T-helper 2 cell treated with Interferon-gamma antibody and Interleukin-4, amounts not matched to agents 5 μg/mL and 100 μg/mL, for 36 hours (primary cell): ENCODE measurements at regions not wholly inside any gene's neighbourhood (a gene's known extent, or its start where the extent isn't known, plus 50 kb on each side); places are given as distances from the start of the nearest gene placed in this dataset.
A peak's percentile ranks its signal among the peaks of the same experiment; 100 is the strongest.

Experiments
- DNase-seq: peaks from one replicate; pipeline ENCODE4 v3.0.0; 2021; ENCODE audit warnings: low spot score
- H3K27ac Mint-ChIP-seq: one replicate; pipeline ENCODE4 v1.8.0; 2021; ENCODE audit warnings: mild to moderate bottlenecking, mixed read lengths
- H3K27me3 Mint-ChIP-seq: one replicate; pipeline ENCODE4 v1.8.0; 2021; ENCODE audit warnings: low read depth, mixed read lengths
- H3K36me3 Mint-ChIP-seq: one replicate; pipeline ENCODE4 v1.8.0; 2021; ENCODE audit warnings: low read depth, mixed read lengths
- H3K4me1 Mint-ChIP-seq: one replicate; pipeline ENCODE4 v1.8.0; 2021; ENCODE audit warnings: low read depth, mixed read lengths
- H3K4me3 Mint-ChIP-seq: one replicate; pipeline ENCODE4 v1.8.0; 2022; ENCODE audit warnings: mild to moderate bottlenecking, moderate library complexity, mixed read lengths
- H3K9me3 Mint-ChIP-seq: one replicate; pipeline ENCODE4 v1.8.0; 2021; ENCODE audit warnings: mixed read lengths

DNA sequence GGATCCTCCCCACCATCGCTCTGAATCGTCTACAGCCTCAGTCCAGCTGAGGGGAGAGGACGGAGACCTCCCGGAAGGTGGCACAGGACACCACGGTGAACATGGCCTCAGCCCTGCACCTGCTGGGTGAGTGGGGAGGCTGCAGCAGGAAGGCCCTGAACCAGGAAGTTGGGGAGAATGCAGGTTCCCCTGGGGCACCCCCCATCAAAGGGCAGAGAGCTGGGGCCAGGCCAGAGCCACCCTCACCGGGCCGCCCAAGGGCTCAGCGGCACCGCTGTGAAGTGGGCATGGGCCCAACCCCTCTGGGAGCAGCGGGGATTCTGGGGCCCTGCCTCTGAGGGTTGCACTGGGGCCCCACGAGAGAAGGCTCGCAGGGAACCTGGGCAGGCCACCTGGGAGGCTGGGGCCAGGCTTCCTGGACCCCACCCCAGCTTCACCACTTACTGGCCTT, 98.7 kb downstream of the MICALL2 start:
- Mint-ChIP-seq H3K9me3 (no peaks in the 10 kb centered on the region), H3K27ac (no peak overlapping the region), H3K4me1 (no peaks in the 10 kb centered on the region), H3K4me3 (no peak overlapping the region), H3K27me3 (no peaks in the 10 kb centered on the region), H3K36me3 (no peaks in the 10 kb centered on the region)
- no peak for DNase-seq

DNA sequence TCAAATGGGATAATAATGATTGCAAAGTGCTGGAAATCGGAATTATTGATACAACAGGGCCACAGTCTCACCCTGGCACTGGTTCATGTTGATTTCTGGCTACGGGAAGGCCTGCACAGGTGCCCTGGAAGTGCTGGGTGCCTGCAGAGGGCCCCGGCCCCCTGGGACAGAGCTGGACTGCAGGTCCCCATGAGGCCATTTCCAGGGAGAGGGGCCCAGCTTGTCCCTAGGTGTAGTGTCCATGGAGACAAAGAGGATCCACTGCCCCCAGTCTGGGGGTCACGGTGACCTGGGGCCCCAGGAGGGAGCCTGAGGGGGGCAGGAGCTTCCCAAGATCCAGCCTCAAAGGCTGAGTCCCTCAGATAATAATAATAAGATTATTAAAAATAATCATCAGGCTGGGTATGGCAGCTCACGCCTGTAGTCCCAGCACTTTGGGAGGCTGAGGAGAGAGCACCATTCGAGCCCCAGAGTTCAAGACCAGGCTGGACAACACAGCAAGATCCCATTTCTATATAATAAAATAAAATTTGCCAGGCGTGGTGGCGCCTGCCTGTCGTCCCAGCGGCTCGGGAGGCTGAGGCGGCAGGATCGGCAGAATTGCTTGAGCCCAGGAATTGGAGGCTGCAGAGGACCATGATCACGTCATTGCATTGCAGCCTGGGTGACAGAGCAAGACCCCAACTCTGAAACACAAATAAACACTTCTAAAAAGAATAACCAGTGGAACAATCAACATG, 98.1 kb downstream of the MICALL2 start:
- Mint-ChIP-seq H3K36me3 (no peaks in the 10 kb centered on the region), H3K27me3 (peaks cover 2% of the 10 kb centered on the region), H3K27ac (no peak overlapping the region), H3K9me3 (no peaks in the 10 kb centered on the region), H3K4me1 (no peaks in the 10 kb centered on the region), H3K4me3 (no peak overlapping the region)
- no peak for DNase-seq

DNA sequence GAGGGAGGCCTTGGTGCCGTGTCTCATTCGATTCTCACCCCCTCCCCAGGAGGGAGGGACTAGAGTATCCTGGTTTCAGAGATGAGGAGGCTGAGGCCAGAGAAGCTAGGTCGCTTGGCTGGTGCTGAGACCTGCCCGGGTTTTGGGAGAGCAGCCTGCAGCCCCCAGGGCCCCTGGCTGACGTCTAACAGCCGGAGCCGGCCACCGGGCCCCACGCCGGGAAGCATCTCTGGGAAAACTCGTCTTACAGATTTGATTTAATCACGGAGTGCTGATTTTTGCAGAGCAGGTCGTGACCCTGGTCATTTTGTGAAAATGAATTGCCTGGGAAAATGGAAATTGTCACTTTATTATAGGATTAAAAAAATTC, 97.5 kb downstream of the MICALL2 start:
- Mint-ChIP-seq H3K9me3 (no peaks in the 10 kb centered on the region), H3K4me3 (no peak overlapping the region), H3K4me1 (no peaks in the 10 kb centered on the region), H3K27ac (no peak overlapping the region), H3K36me3 (no peaks in the 10 kb centered on the region), H3K27me3 (peaks cover 2% of the 10 kb centered on the region)
- DNase-seq = no peak

DNA sequence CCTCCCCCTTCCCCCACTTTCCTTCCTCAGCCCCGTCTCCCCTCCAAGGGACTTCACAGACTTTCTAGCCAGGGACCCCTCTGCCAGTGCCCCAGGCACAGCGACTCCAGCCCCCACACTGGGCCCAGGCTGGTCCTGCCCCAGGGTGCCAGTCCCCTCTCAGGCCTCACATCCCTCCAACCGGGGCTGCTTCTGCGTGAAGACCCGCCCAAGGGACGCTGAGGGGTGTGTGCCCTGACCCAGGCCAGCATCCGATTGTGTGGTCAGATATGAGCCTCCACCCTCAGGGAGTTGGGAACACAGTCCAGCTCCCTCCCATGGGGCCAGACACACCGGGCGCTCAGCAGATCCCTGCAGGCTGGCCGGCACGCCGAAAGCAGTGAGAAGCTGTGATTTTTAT, 97.0 kb downstream of the MICALL2 start:
- H3K4me1 Mint-ChIP-seq = peaks cover 1% of the 10 kb centered on the region
- H3K36me3 Mint-ChIP-seq = no peaks in the 10 kb centered on the region
- H3K9me3 Mint-ChIP-seq = no peaks in the 10 kb centered on the region
- H3K27me3 Mint-ChIP-seq = peaks cover 5% of the 10 kb centered on the region
- H3K4me3 Mint-ChIP-seq = no peak overlapping the region
- no peak for DNase-seq
- no peak overlapping the region for H3K27ac Mint-ChIP-seq

DNA sequence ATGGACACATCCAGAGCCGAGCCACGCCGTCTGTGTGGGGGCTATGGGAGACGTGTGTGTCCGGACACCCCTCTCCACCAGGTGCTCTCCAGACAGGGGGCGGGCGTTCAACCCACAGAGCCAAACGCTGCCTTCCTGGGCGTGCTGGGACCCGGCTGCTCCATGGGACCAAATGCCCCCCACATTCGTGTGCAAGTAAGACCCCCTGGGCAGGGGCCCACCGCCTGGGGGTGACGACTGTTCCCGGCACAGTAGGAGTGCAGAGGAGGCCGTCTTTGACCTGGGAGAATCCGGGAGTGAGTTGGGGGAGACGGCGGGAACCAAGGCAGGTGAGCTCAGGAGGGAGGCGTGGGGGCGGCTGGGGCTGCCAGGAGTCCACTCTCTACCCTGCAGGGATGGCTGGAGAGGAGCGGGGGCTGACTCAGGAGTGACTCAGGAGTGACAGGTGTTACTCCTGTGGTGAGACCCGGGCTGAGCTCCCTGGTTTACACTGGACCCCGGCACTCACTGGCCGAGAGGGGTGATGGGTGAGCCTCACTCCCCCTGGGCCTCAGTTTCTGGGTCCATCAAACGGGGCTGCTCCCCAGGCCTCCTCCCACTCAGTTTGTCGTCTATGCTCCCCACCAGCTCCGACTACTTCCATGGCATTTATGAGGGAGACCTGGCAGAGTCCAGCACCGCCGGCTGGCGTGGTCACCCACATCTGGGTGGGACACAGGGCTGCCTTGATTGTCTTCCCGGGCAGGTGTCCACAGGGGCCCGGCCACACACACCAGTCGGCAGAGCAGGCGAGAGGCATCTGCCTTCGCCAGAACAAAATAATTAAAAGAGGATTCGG, 95.0 kb downstream of the MICALL2 start:
- H3K9me3 Mint-ChIP-seq = no peaks in the 10 kb centered on the region
- peaks cover 18% of the 10 kb centered on the region for H3K27me3 Mint-ChIP-seq
- no peak overlapping the region for H3K27ac Mint-ChIP-seq
- H3K4me1 Mint-ChIP-seq = peaks cover 2% of the 10 kb centered on the region
- no peak overlapping the region for H3K4me3 Mint-ChIP-seq
- DNase-seq = no peak
- H3K36me3 Mint-ChIP-seq = no peaks in the 10 kb centered on the region

DNA sequence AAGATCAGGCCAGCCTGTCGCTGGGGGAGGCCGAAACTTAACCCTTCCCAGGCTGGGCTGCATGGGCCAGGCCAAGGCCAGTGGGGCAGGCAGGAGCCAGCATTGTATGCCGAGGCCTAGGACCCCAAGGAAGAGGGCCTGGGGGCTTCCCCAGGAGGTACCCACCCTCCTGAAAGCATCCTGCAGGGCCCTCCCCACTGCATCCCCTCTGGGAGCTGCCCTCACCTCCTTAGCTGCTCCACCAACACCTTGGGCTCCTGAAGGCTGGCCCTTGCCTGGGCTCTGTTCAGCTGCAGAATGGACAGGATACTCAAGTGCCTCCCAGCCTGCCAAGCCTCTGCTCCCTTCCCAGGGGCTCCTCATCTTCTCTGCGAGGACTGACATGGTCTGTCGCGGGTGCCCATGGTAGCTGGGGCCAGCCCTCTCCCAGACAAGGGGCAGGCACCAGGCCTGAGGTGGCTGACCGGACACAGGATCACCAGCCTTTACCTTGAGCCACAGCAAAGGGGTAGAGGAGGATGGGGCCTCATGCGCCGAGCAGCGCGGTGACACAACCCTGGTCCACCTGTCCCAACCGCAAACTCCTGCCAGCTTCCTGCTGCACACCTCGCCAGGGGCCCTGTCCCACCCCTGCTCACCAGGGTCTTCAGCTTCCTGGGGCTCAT, 94.2 kb downstream of the MICALL2 start:
- Mint-ChIP-seq H3K36me3 (no peaks in the 10 kb centered on the region), H3K4me1 (peaks cover 2% of the 10 kb centered on the region), H3K27me3 (peaks cover 22% of the 10 kb centered on the region), H3K9me3 (no peaks in the 10 kb centered on the region), H3K27ac (no peak overlapping the region), H3K4me3 (no peak overlapping the region)
- DNase-seq = no peak

DNA sequence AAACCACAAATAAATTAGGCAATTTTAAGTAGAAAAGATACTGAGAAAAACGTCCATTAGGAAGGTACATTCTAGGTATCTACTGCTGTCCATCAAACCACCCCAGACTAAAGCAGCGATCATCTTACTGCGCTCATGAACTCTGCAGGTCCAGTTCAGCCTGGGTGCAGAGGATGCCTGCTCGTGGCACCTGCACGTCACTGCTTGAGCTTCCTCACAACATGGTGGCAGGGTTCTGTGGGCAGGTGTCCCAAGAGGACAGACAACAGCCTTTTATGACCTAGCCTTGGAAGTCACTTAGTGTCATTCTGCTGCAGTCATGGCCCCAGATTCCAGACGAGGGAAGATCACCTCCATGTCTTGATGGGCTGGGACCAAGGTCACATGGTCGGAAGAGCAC, 93.4 kb downstream of the MICALL2 start:
- DNase-seq = no peak
- peaks cover 2% of the 10 kb centered on the region for H3K4me1 Mint-ChIP-seq
- no peak overlapping the region for H3K27ac Mint-ChIP-seq
- peaks cover 28% of the 10 kb centered on the region for H3K27me3 Mint-ChIP-seq
- no peak overlapping the region for H3K4me3 Mint-ChIP-seq
- H3K36me3 Mint-ChIP-seq = no peaks in the 10 kb centered on the region
- H3K9me3 Mint-ChIP-seq = no peaks in the 10 kb centered on the region

DNA sequence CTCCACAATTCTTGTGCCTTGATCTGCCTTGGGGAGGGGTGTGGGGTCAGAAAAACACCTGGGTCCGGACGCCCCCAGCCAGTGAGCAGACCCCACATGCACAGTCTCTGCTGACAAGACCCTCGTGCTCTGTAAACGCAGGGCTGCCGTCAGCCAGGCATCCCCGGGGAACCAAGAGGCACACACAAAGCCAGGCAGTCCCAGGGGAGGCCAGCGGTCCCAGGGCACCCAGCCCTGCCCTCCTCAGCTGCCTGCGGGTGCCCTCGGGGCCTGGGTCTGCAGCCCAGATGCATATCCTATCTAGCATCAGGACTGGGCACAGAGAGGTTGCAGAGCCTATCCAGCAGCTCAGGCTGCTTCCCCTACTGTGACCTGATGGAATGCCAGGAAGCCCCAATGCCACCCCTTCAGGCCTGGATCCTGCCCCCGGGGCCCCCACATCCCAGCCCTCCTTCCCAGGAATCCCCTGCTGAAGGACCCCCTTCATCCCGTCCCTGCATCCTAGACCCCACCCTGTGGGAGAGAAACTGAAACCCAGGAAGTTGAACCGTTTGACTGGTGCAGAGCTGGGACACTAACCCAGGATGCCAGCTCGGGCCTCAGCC, 92.4 kb downstream of the MICALL2 start:
- Mint-ChIP-seq H3K27ac (no peak overlapping the region), H3K4me1 (peaks cover 2% of the 10 kb centered on the region), H3K4me3 (no peak overlapping the region), H3K9me3 (no peaks in the 10 kb centered on the region), H3K27me3 (peaks cover 28% of the 10 kb centered on the region), H3K36me3 (no peaks in the 10 kb centered on the region)
- no peak for DNase-seq

DNA sequence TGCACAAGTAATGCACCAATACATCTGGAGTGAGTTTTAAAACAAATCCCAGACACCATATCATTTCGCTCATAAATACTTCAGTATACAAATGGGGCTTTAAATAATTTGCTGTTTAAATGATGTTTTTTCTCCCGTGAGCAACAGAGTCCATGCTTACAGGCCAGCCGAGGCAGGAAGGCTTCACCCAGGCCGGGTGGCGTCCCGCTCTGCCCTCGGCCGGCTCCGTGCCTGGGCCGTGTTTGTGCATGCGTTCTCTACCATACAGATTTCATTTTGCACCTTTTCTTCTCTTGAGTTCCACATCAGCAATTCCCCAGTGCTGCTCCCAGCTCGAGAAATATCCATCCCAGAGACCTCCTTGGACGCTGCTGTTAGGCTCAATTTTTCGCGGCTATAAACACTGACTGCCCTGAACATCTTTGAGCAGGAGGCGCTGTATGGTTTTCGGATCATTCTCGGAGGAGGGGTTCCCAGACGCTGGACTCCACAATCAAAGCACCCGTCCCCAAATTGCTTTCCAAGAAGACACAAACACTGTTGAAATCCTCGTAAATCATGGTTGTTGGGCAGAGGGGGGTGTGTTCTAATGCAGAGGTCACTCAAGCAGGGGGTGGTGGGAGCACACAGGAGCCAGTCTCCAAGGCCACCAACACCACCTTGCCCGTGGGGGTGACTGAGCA, 91.6 kb downstream of the MICALL2 start:
- H3K27me3 Mint-ChIP-seq = peaks cover 28% of the 10 kb centered on the region
- DNase-seq = no peak
- no peaks in the 10 kb centered on the region for H3K36me3 Mint-ChIP-seq
- peaks cover 2% of the 10 kb centered on the region for H3K4me1 Mint-ChIP-seq
- no peak overlapping the region for H3K27ac Mint-ChIP-seq
- no peak overlapping the region for H3K4me3 Mint-ChIP-seq
- no peaks in the 10 kb centered on the region for H3K9me3 Mint-ChIP-seq

DNA sequence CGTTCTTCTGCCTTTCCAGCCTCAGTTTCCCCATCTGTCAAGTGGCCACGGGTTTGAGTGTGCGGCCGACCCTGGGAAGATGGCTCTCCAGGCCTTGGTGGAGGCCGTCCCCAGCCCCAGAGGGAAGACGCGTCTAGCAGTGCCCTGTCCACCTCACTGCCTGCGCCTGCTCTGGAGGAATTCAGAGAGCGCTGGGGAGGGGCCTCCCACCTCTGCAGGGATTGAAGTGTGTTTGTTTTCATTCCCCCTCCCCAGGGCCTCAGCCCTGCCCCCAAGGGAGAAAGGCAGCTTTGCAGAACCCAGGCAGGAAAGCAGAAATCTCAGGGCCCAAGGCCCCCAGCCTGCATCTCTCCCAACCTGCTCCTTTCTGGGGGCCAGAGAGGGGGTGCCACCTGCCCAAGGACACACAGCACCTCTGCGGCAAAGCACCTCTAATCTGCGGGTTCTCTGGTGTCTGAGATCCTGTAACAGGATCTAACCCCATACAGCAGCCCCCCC, 91.0 kb downstream of the MICALL2 start:
- Mint-ChIP-seq H3K27me3 (peaks cover 28% of the 10 kb centered on the region), H3K4me3 (peak overlapping the region; percentile 40), H3K27ac (no peak overlapping the region), H3K4me1 (peaks cover 2% of the 10 kb centered on the region), H3K36me3 (no peaks in the 10 kb centered on the region), H3K9me3 (no peaks in the 10 kb centered on the region)
- DNase-seq = no peak

DNA sequence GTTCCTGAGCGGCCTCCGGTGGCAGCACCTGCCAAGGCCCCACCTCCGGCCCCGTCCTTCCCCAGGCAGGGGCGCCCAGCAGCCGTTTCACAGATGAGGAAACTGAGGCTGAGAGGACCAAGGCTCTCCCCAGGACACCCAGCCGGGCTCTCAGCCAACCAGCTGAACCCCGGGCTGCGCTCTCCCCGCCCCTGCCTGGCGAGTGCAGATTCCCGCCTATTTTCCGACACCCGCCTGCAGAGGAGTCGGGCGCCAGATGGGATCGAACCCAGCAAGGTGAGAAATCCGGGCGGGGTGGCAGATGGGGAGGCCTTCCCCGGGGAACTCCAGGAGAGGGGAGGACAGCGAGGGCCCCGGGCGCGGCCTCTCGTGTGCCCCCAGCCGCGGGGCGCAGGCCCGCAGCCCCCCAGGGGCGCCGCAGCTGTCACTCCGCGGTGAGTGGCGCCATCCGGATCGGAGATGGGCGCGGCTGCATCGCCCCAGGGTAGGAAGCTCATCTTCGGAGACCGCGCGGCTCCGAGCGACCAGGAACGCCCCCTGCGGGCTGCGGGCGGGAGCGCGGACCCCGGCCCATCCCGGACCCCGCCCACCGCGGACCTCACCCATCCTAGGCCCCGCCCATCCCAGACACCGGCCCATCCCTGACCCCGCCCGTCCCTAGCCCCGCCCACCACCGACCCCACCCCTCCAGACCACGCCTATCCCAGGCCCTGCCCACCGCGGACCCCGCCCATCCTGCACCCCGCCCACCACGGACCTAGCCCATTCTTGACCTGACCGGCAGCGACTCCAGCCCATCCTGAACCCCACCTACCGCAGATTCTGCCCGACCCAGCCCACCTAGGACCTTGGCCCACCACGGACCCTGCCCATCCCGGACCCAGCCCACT, 90.3 kb downstream of the MICALL2 start:
- Mint-ChIP-seq H3K27ac (no peak overlapping the region), H3K4me3 (peak overlapping the region; percentile 40), H3K4me1 (peaks cover 3% of the 10 kb centered on the region), H3K36me3 (no peaks in the 10 kb centered on the region), H3K9me3 (no peaks in the 10 kb centered on the region), H3K27me3 (peaks cover 31% of the 10 kb centered on the region)
- DNase-seq = peak; percentile 10

DNA sequence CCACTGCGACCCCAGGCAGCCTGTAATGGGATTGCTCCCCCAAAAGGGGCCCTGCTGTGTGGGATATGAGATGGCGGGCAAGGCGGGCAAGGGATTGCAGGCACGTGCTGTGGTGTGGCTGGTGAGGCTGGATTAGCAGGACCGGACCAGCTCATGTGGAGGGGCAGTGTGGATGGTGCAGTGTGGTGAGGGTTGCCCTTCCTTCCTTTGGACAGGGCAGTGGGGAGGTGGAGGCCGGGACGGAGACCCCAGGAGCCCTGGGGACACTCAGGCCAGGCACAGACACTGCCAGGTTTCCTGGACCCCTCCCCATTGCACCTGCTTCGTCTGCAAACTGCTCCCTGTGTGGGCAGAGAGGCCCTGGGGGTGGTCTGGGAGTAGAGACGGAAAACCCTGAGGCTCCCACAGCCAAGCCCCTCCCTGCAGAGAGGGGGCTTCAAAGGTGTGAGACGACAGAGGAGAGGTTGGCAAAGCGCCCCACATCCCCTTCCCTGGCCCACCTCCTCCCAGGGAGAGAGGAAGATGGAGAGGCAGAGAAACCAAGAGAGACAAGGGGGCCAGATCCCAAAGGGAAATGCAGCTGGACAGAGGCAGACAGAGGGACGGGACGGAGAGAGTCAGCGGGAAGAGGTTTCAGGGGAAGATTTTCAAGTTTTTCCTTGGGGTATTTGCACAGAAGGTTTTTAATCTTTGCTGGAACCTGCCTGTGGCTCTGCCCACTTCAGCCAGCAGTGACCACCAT, 89.2 kb downstream of the MICALL2 start:
- Mint-ChIP-seq H3K4me3 (no peak overlapping the region), H3K36me3 (no peaks in the 10 kb centered on the region), H3K9me3 (no peaks in the 10 kb centered on the region), H3K27ac (no peak overlapping the region), H3K27me3 (peaks cover 31% of the 10 kb centered on the region), H3K4me1 (peaks cover 3% of the 10 kb centered on the region)
- DNase-seq = no peak
